ENCODE measurements at regions not wholly inside any gene's neighbourhood (a gene's known extent, or its start where the extent isn't known, plus 50 kb on each side); places are given as distances from the start of the nearest gene placed in this dataset.

DNA sequence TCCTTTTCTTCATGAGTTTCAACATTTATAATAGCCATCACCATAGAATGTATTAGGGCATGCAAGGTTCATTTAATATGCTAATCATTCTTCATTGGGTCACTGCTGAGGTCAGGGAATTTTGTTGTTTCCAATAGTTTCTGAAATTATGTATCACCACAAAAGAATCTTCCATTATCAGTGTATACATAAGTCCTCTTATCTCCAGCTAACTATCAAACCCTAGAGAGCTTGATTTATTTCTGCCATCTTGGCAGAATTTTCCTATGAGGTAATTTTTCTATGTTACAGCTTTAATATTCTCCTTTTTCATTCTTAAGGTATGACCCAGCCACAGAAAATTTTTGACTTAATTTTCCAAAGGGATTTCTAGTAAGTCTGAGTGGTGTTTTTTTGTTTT, 415.0 kb upstream of the SLITRK1 start:
- TF ChIP-seq, protein P1, sequence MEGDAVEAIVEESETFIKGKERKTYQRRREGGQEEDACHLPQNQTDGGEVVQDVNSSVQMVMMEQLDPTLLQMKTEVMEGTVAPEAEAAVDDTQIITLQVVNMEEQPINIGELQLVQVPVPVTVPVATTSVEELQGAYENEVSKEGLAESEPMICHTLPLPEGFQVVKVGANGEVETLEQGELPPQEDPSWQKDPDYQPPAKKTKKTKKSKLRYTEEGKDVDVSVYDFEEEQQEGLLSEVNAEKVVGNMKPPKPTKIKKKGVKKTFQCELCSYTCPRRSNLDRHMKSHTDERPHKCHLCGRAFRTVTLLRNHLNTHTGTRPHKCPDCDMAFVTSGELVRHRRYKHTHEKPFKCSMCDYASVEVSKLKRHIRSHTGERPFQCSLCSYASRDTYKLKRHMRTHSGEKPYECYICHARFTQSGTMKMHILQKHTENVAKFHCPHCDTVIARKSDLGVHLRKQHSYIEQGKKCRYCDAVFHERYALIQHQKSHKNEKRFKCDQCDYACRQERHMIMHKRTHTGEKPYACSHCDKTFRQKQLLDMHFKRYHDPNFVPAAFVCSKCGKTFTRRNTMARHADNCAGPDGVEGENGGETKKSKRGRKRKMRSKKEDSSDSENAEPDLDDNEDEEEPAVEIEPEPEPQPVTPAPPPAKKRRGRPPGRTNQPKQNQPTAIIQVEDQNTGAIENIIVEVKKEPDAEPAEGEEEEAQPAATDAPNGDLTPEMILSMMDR (IDR thresholded peaks at IDR 0.05), result no peak
- TF ChIP-seq POLR2A (IDR thresholded peaks at IDR 0.05), result no peak
